Body of pancreas (tissue), 4 donors: ENCODE measurements at regions not wholly inside any gene's neighbourhood (a gene's known extent, or its start where the extent isn't known, plus 50 kb on each side); places are given as distances from the start of the nearest gene placed in this dataset.

Experiments
- ATAC-seq: fragments of 150-250 bp; one replicate; pipeline ENCODE4 v1.9.1; 2016
- DNase-seq, 4 donors: peaks; one replicate each; pipeline ENCODE4 v3.0.0-alpha.2; 2019
- H3K27ac ChIP-seq, 4 donors: fragments of 200-600 bp; sonication (generic); 1 replicate in 3 of 4; 2 replicates in 1 of 4; pipeline versions ENCODE4 v1.5.1 to v1.6.1; 2016 to 2019; ENCODE audit warnings: mild to moderate bottlenecking in 1 of 4, mixed read lengths in 1 of 4, moderate library complexity in 1 of 4
- H3K27me3 ChIP-seq, 2 donors: fragments of 200-600 bp; sonication (generic); one replicate each; pipeline ENCODE4 v1.6.0; 2016; ENCODE audit warnings: mild to moderate bottlenecking in 1 of 2
- H3K36me3 ChIP-seq, 2 donors: fragments of 200-600 bp; sonication (generic); replicated peaks in 1 of 2; 2 replicates each; pipeline ENCODE4 v1.5.1; 2016; ENCODE audit warnings: low read depth in 2 of 2; ENCODE audit not compliant: insufficient read depth in 1 of 2
- H3K4me1 ChIP-seq: fragments of 200-600 bp; sonication (generic); one replicate; pipeline ENCODE4 v1.6.0; 2016
- H3K4me3 ChIP-seq, 2 donors: fragments of 200-600 bp; sonication (generic); 1 replicate in 1 of 2; 2 replicates in 1 of 2; pipeline ENCODE4 v1.5.1; 2016 to 2019
- H3K9me3 ChIP-seq, 3 donors: fragments of 200-600 bp; sonication (generic); 1 replicate in 2 of 3; 2 replicates in 1 of 3; pipeline ENCODE4 v1.5.1; 2016
- POLR2A ChIP-seq, 3 donors: fragments of 450-650 bp; IDR thresholded peaks; one replicate each; pipeline ENCODE4 v1.6.1; 2016; ENCODE audit warnings: antibody characterized with exemption in 3 of 3, mild to moderate bottlenecking in 2 of 3
- WGBS, 2 donors: methylation state at CpG; one replicate each; pipeline ENCODE4 v1.1.5; 2017; 5-methylcytosine and 5-hydroxymethylcytosine counted together
- intact Hi-C: fragments of 100-400 bp; cut with DNase I; formaldehyde crosslinking; loops from one replicate; pipeline ENCODE4 v1.15.1; 2023
- TF ChIP-seq, protein P1 (sequence below), 7 experiments: fragments of 450-650 bp in 4 of 7; fragments of 200-600 bp in 3 of 7; sonication (generic) in 3 of 7; IDR thresholded peaks; one replicate each; pipeline ENCODE4 v1.5.1; 2016 to 2019; ENCODE audit warnings: antibody characterized with exemption in 7 of 7

DNA sequence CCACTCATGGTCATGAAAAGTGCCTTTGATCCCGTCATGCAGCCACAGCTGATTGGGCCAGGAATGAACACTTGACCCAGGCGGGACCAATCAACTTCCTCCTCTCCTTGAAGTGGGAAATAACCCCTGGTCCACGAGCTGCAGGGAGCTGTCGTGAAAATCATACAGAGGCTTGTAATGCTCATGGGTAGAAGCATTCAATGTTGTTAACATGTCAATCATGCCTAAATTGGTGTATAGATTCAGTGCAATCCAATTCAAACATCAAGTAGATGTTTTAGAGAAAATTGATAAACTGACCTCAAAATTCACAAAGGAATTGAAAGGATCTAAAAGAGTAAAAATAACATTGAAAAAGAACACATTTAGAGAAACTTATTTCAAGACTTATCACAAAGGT is 1019.0 kb upstream of the TMEM132C start:
- WGBS, 2 donors, result 35 to 52% methylated on average over 4 of the region's 4 CpGs
- Histone ChIP-seq H3K4me1 (no peaks in the 10 kb centered on the region), H3K4me3 (no peak overlapping the region), H3K9me3 (no peaks in the 10 kb centered on the region), H3K27ac (no peak overlapping the region), H3K27me3 (no peaks in the 10 kb centered on the region), H3K36me3 (no peaks in the 10 kb centered on the region)
- DNase-seq (no peak), ATAC-seq (no peak)
- TF ChIP-seq, protein P1, sequence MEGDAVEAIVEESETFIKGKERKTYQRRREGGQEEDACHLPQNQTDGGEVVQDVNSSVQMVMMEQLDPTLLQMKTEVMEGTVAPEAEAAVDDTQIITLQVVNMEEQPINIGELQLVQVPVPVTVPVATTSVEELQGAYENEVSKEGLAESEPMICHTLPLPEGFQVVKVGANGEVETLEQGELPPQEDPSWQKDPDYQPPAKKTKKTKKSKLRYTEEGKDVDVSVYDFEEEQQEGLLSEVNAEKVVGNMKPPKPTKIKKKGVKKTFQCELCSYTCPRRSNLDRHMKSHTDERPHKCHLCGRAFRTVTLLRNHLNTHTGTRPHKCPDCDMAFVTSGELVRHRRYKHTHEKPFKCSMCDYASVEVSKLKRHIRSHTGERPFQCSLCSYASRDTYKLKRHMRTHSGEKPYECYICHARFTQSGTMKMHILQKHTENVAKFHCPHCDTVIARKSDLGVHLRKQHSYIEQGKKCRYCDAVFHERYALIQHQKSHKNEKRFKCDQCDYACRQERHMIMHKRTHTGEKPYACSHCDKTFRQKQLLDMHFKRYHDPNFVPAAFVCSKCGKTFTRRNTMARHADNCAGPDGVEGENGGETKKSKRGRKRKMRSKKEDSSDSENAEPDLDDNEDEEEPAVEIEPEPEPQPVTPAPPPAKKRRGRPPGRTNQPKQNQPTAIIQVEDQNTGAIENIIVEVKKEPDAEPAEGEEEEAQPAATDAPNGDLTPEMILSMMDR (IDR thresholded peaks at IDR 0.05), result no peak
- no peak for TF ChIP-seq POLR2A (IDR thresholded peaks at IDR 0.05)
- intact Hi-C loops, result no loop called here

GRCh38 chr12:127249428-127249827 is 1017.5 kb upstream of the TMEM132C start:
- H3K36me3 ChIP-seq, result no peaks in the 10 kb centered on the region
- 50 to 62% methylated on average over 1 of the region's 1 CpG for WGBS, 2 donors
- peaks cover 2% of the 10 kb centered on the region for H3K4me1 ChIP-seq
- no peaks in the 10 kb centered on the region for H3K9me3 ChIP-seq
- no peak for ATAC-seq
- intact Hi-C loops, result no loop called here
- DNase-seq, result no peak
- no peak overlapping the region for H3K27ac ChIP-seq
- H3K27me3 ChIP-seq, result no peaks in the 10 kb centered on the region
- TF ChIP-seq, protein P1 (IDR thresholded peaks at IDR 0.05), result no peak
- TF ChIP-seq POLR2A (IDR thresholded peaks at IDR 0.05), result no peak
- no peak overlapping the region for H3K4me3 ChIP-seq

- Histone ChIP-seq H3K36me3 (no peaks in the 10 kb centered on the region), H3K27me3 (no peaks in the 10 kb centered on the region), H3K27ac (no peak overlapping the region), H3K4me3 (no peak overlapping the region), H3K9me3 (no peaks in the 10 kb centered on the region), H3K4me1 (peaks cover 6% of the 10 kb centered on the region)
- TF ChIP-seq, protein P1 (IDR thresholded peaks at IDR 0.05), result no peak
- TF ChIP-seq POLR2A (IDR thresholded peaks at IDR 0.05), result no peak
- DNase-seq (no peak), ATAC-seq (no peak)
- intact Hi-C loops, result no loop called here
- WGBS, 2 donors, result 72 to 76% methylated on average over 7 of the region's 7 CpGs
Measured at GRCh38 chr12:127253797-127254327, 1013.1 kb upstream of the TMEM132C start.

GRCh38 chr12:127254420-127254955 is 1012.5 kb upstream of the TMEM132C start:
- Histone ChIP-seq H3K36me3 (no peaks in the 10 kb centered on the region), H3K4me1 (peaks cover 6% of the 10 kb centered on the region), H3K4me3 (no peak overlapping the region), H3K27ac (no peak overlapping the region), H3K27me3 (no peaks in the 10 kb centered on the region), H3K9me3 (no peaks in the 10 kb centered on the region)
- 15 to 17% methylated on average over 5 of the region's 5 CpGs for WGBS, 2 donors
- ATAC-seq (no peak), DNase-seq (no peak)
- intact Hi-C loops, result no loop called here
- TF ChIP-seq POLR2A (IDR thresholded peaks at IDR 0.05), result no peak
- TF ChIP-seq, protein P1 (IDR thresholded peaks at IDR 0.05), result no peak

DNA sequence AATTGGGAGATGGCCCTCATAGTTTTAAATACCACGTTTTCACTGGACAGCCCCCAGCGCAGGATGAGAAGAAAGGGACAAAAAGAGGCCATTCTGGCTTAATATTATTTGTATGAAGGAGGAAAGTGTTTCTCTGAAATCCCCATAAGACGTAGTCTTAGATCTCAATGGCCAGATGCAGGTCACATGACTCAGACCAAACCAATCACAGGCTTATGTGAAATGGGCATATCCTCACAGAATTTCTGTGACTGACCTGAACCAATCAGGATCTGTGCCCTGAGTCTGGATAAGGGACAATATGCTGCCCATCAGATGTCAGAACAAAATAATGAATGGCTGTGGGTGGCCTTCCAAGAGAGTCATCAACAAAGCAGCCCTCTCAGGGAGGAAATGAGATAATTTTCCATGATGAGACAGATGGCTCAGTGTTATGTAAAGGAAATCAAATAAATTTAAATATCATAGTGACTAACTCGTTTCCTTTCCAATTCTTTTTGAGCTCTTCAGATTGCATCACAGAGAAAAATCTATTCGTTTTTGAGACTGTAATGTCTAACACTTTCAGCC is 1009.5 kb upstream of the TMEM132C start:
- no peaks in the 10 kb centered on the region for H3K27me3 ChIP-seq
- DNase-seq (no peak), ATAC-seq (no peak)
- no peak overlapping the region for H3K27ac ChIP-seq
- H3K4me1 ChIP-seq, result peaks cover 6% of the 10 kb centered on the region
- TF ChIP-seq POLR2A (IDR thresholded peaks at IDR 0.05), result no peak
- TF ChIP-seq, protein P1 (IDR thresholded peaks at IDR 0.05), result no peak
- no peak overlapping the region for H3K4me3 ChIP-seq
- H3K36me3 ChIP-seq, result no peaks in the 10 kb centered on the region
- no peaks in the 10 kb centered on the region for H3K9me3 ChIP-seq
- WGBS, 2 donors, result 62 to 63% methylated on average over 5 of the region's 5 CpGs
- intact Hi-C loops, result no loop called here
